ENCODE measurements at regions not wholly inside any gene's neighbourhood (a gene's known extent, or its start where the extent isn't known, plus 50 kb on each side); places are given as distances from the start of the nearest gene placed in this dataset.

- no peak for TF ChIP-seq EZH2 (IDR thresholded peaks at IDR 0.05; ENCODE audit: borderline replicate concordance)
- TF ChIP-seq CTCF (IDR thresholded peaks at IDR 0.05; ENCODE audit: poor library complexity), result no peak
- TF ChIP-seq EZH2phosphoT487 (IDR thresholded peaks at IDR 0.05; ENCODE audit: low read depth, severe bottlenecking, unreplicated experiment), result no peak
Observed at GRCh38 chr2:194223218-194223617, 1433.8 kb upstream of the SLC39A10 start.

All from hepatocyte (in vitro differentiated cells).